ENCODE measurements at regions not wholly inside any gene's neighbourhood (a gene's known extent, or its start where the extent isn't known, plus 50 kb on each side); places are given as distances from the start of the nearest gene placed in this dataset.

- H3K36me3 ChIP-seq (replicated peaks in 1 of 2; ENCODE audit: control extremely low read depth in 1 of 2, control insufficient read depth in 1 of 2, extremely low read depth in 1 of 2, insufficient read depth in 2 of 2, low read length in 1 of 2), result no peaks in the 10 kb centered on the region
- H4K20me1 ChIP-seq (ENCODE audit: control insufficient read depth, insufficient read depth, low read length, poor library complexity, severe bottlenecking), result no peaks in the 10 kb centered on the region
- 75% methylated on average over 2 of the region's 5 CpGs for WGBS (ENCODE audit: insufficient coverage)
- POLR2A ChIA-PET, result no interaction called here
- no peak overlapping the region for H2AFZ ChIP-seq (ENCODE audit: insufficient read depth, low read depth, low read length, poor library complexity, severe bottlenecking)
- peaks cover 4 to 6% of the 10 kb centered on the region in 2 donors for H3K4me1 ChIP-seq (ENCODE audit: control insufficient read depth in 2 of 2, insufficient read depth in 2 of 2, low read length in 2 of 2)
- peaks cover 7% of the 10 kb centered on the region for H3K4me1 Mint-ChIP-seq
- TF ChIP-seq, protein P1, sequence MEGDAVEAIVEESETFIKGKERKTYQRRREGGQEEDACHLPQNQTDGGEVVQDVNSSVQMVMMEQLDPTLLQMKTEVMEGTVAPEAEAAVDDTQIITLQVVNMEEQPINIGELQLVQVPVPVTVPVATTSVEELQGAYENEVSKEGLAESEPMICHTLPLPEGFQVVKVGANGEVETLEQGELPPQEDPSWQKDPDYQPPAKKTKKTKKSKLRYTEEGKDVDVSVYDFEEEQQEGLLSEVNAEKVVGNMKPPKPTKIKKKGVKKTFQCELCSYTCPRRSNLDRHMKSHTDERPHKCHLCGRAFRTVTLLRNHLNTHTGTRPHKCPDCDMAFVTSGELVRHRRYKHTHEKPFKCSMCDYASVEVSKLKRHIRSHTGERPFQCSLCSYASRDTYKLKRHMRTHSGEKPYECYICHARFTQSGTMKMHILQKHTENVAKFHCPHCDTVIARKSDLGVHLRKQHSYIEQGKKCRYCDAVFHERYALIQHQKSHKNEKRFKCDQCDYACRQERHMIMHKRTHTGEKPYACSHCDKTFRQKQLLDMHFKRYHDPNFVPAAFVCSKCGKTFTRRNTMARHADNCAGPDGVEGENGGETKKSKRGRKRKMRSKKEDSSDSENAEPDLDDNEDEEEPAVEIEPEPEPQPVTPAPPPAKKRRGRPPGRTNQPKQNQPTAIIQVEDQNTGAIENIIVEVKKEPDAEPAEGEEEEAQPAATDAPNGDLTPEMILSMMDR (IDR thresholded peaks at IDR 0.05), result no peak
- no peak for TF ChIP-seq EZH2 (IDR thresholded peaks at IDR 0.05; ENCODE audit: borderline replicate concordance, insufficient read depth, low read depth, low read length, poor library complexity, severe bottlenecking)
- ATAC-seq (ENCODE audit: low read depth) (no peak), DNase-seq (no peak)
- no peak overlapping the region for H3K4me2 ChIP-seq (replicated peaks; ENCODE audit: low read depth, low read length, poor library complexity, severe bottlenecking)
- intact Hi-C loops (cut with micrococcal nuclease), result no loop called here
- no peaks in the 10 kb centered on the region for H3K79me2 ChIP-seq (ENCODE audit: control insufficient read depth, insufficient read depth, low read length)
- H3K9me3 Mint-ChIP-seq (ENCODE audit: insufficient read depth), result no peaks in the 10 kb centered on the region
- peaks cover 0 to 8% (median 0%) of the 10 kb centered on the region in 4 experiments for H3K27me3 ChIP-seq (replicated peaks in 1 of 4; ENCODE audit: control extremely low read depth in 1 of 4, control insufficient read depth in 3 of 4, insufficient read depth in 4 of 4, low read length in 3 of 4)
- H3K4me3 ChIP-seq (ENCODE audit: control extremely low read depth in 1 of 5, extremely low read depth in 1 of 5, insufficient read depth in 1 of 5, low read depth in 2 of 5, low read length in 4 of 5), result no peak overlapping the region
- no peak overlapping the region for H3K9ac ChIP-seq (ENCODE audit: low read length)
- H3K4me3 Mint-ChIP-seq, result no peak overlapping the region
- peaks cover 0 to 5% (median 0%) of the 10 kb centered on the region in 3 donors for H3K9me3 ChIP-seq (ENCODE audit: control extremely low read depth in 1 of 3, control insufficient read depth in 2 of 3, insufficient read depth in 1 of 3, low read length in 2 of 3)
- H3K27ac ChIP-seq (ENCODE audit: low read length in 2 of 2), result no peak overlapping the region
- H3K27ac Mint-ChIP-seq, result no peak overlapping the region
- H3K27me3 Mint-ChIP-seq, result peaks cover 10% of the 10 kb centered on the region
- CTCF ChIA-PET, result no interaction called here
Measured at GRCh38 chr18:35780937-35781336, 191.5 kb upstream of the RMP24 start.

DNA sequence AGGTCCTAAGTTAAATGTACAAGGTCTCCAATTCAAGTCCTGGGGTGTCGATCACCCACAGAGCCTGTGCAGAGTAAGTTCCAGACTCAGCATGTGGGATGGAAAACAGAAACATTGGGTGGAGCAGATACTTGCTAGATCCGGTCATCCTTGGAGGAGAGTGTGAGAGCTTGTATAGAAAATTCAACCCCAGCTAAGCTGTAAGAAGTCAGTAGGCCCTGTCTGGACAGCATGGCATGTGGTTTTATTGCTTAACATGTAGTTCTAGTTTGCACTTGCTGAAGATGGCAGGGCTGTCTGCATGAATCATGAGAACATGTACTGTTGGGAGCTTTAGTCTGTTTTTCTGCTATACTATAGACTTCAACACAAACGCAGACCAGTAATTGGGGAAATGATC, 189.6 kb upstream of the RMP24 start:
- Histone ChIP-seq H3K27me3 (replicated peaks in 1 of 4; ENCODE audit: control extremely low read depth in 1 of 4, control insufficient read depth in 3 of 4, insufficient read depth in 4 of 4, low read length in 3 of 4) (peaks cover 0 to 8% (median 0%) of the 10 kb centered on the region in 4 experiments), H3K27ac (ENCODE audit: low read length in 2 of 2) (no peak overlapping the region), H3K4me2 (replicated peaks; ENCODE audit: low read depth, low read length, poor library complexity, severe bottlenecking) (no peak overlapping the region), H3K4me1 (ENCODE audit: control insufficient read depth in 2 of 2, insufficient read depth in 2 of 2, low read length in 2 of 2) (peaks cover 15 to 16% of the 10 kb centered on the region in 2 donors), H3K4me3 (ENCODE audit: control extremely low read depth in 1 of 5, extremely low read depth in 1 of 5, insufficient read depth in 1 of 5, low read depth in 2 of 5, low read length in 4 of 5) (no peak overlapping the region), H2AFZ (ENCODE audit: insufficient read depth, low read depth, low read length, poor library complexity, severe bottlenecking) (no peak overlapping the region), H3K9me3 (ENCODE audit: control extremely low read depth in 1 of 3, control insufficient read depth in 2 of 3, insufficient read depth in 1 of 3, low read length in 2 of 3) (no peaks in the 10 kb centered on the region), H3K36me3 (replicated peaks in 1 of 2; ENCODE audit: control extremely low read depth in 1 of 2, control insufficient read depth in 1 of 2, extremely low read depth in 1 of 2, insufficient read depth in 2 of 2, low read length in 1 of 2) (no peaks in the 10 kb centered on the region), H3K79me2 (ENCODE audit: control insufficient read depth, insufficient read depth, low read length) (no peaks in the 10 kb centered on the region), H3K9ac (ENCODE audit: low read length) (no peak overlapping the region), H4K20me1 (ENCODE audit: control insufficient read depth, insufficient read depth, low read length, poor library complexity, severe bottlenecking) (no peaks in the 10 kb centered on the region)
- WGBS (ENCODE audit: insufficient coverage), result 91% methylated on average over 2 of the region's 3 CpGs
- no peak overlapping the region for H3K27ac Mint-ChIP-seq
- no peak overlapping the region for H3K4me3 Mint-ChIP-seq
- ATAC-seq (ENCODE audit: low read depth), result no peak
- intact Hi-C loops (cut with micrococcal nuclease), result no loop called here
- no peak for DNase-seq
- no peak for TF ChIP-seq EZH2 (IDR thresholded peaks at IDR 0.05; ENCODE audit: borderline replicate concordance, insufficient read depth, low read depth, low read length, poor library complexity, severe bottlenecking)
- TF ChIP-seq, protein P1 (IDR thresholded peaks at IDR 0.05), result no peak
- CTCF ChIA-PET, result interaction anchor here (1.0 to 1.5 kb wide), 2 partner anchors 27 to 396 kb away, joined by 3 read pairs; no protein-coding TSS in a partner anchor
- H3K9me3 Mint-ChIP-seq (ENCODE audit: insufficient read depth), result no peaks in the 10 kb centered on the region
- H3K4me1 Mint-ChIP-seq, result peaks cover 18% of the 10 kb centered on the region
- POLR2A ChIA-PET, result no interaction called here
- peaks cover 4% of the 10 kb centered on the region for H3K27me3 Mint-ChIP-seq

All from B cell (primary cell).